OCI-LY7 (cell line): ENCODE measurements at regions not wholly inside any gene's neighbourhood (a gene's known extent, or its start where the extent isn't known, plus 50 kb on each side); places are given as distances from the start of the nearest gene placed in this dataset.

Experiments
- EZH2phosphoT487 ChIP-seq: fragments of 200-600 bp; sonication (generic); IDR thresholded peaks from 2 replicates; pipeline ENCODE4 v1.6.1; 2018; ENCODE audit warnings: low read depth, borderline replicate concordance, mild to moderate bottlenecking, mixed run types, antibody characterized with exemption, low read length, moderate library complexity, mixed read lengths
- TF ChIP-seq, protein P1 (sequence below): fragments of 200-600 bp; sonication (generic); conservative IDR thresholded peaks from 2 replicates; pipeline ENCODE4 v1.5.1; 2014; ENCODE audit warnings: mild to moderate bottlenecking, antibody characterized with exemption, low read length, moderate library complexity, mixed read lengths

DNA sequence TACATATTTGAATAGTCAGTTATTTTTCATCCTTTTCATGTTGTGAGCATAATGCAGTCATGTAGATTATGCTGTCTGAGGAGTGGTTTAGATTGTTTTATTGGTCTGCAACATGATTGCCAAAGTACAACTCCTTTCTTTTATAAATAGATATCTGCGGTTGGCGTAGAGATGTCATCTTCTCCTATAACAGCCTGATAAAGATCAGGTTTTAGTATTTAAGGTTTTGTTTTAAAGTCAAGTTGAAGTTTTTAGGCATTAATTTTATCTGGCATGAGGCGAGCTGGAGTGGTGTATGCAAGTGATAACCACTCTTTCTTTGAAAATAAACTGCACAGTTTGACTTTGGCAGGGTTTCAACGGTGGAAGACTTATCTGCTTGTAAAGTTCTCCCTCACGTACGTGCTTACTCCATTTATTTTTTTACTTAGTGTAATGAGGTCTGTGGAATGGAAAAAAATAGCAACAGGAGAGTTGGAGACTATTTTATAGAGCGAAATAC is 126.3 kb downstream of the FBXO8 start:
- TF ChIP-seq, protein P1, sequence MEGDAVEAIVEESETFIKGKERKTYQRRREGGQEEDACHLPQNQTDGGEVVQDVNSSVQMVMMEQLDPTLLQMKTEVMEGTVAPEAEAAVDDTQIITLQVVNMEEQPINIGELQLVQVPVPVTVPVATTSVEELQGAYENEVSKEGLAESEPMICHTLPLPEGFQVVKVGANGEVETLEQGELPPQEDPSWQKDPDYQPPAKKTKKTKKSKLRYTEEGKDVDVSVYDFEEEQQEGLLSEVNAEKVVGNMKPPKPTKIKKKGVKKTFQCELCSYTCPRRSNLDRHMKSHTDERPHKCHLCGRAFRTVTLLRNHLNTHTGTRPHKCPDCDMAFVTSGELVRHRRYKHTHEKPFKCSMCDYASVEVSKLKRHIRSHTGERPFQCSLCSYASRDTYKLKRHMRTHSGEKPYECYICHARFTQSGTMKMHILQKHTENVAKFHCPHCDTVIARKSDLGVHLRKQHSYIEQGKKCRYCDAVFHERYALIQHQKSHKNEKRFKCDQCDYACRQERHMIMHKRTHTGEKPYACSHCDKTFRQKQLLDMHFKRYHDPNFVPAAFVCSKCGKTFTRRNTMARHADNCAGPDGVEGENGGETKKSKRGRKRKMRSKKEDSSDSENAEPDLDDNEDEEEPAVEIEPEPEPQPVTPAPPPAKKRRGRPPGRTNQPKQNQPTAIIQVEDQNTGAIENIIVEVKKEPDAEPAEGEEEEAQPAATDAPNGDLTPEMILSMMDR = no peak
- no peak for TF ChIP-seq EZH2phosphoT487
